Tibial nerve (tissue), 3 donors: ENCODE measurements at regions not wholly inside any gene's neighbourhood (a gene's known extent, or its start where the extent isn't known, plus 50 kb on each side); places are given as distances from the start of the nearest gene placed in this dataset.

Source experiments
- POLR2A ChIP-seq, 2 donors: fragments of 450-650 bp; IDR thresholded peaks; one replicate each; pipeline ENCODE4 v1.6.1; 2017; ENCODE audit warnings: antibody characterized with exemption in 2 of 2, mild to moderate bottlenecking in 2 of 2, moderate library complexity in 2 of 2
- TF ChIP-seq, protein P1 (sequence below), 5 experiments: fragments of 200-600 bp in 3 of 5; fragments of 450-650 bp in 2 of 5; sonication (generic) in 3 of 5; IDR thresholded peaks; one replicate each; pipeline ENCODE4 v1.5.1; 2016 to 2019; ENCODE audit warnings: antibody characterized with exemption in 5 of 5, mild to moderate bottlenecking in 3 of 5, moderate library complexity in 2 of 5

GRCh38 chr2:16109821-16110310 lies 169.5 kb downstream of the MYCN start:
- TF ChIP-seq POLR2A (IDR thresholded peaks at IDR 0.05): no peak
- TF ChIP-seq, protein P1, sequence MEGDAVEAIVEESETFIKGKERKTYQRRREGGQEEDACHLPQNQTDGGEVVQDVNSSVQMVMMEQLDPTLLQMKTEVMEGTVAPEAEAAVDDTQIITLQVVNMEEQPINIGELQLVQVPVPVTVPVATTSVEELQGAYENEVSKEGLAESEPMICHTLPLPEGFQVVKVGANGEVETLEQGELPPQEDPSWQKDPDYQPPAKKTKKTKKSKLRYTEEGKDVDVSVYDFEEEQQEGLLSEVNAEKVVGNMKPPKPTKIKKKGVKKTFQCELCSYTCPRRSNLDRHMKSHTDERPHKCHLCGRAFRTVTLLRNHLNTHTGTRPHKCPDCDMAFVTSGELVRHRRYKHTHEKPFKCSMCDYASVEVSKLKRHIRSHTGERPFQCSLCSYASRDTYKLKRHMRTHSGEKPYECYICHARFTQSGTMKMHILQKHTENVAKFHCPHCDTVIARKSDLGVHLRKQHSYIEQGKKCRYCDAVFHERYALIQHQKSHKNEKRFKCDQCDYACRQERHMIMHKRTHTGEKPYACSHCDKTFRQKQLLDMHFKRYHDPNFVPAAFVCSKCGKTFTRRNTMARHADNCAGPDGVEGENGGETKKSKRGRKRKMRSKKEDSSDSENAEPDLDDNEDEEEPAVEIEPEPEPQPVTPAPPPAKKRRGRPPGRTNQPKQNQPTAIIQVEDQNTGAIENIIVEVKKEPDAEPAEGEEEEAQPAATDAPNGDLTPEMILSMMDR (IDR thresholded peaks at IDR 0.05): no peak
